ENCODE measurements at regions not wholly inside any gene's neighbourhood (a gene's known extent, or its start where the extent isn't known, plus 50 kb on each side); places are given as distances from the start of the nearest gene placed in this dataset.
A peak's percentile ranks its signal among the peaks of the same experiment; 100 is the strongest.

- no peak for ATAC-seq (ENCODE audit: insufficient number of reproducible peaks, low FRiP score, low read depth)
- peaks cover 7 to 9% of the 10 kb centered on the region in 2 donors for H3K4me1 ChIP-seq (ENCODE audit: control insufficient read depth in 1 of 2, low read depth in 2 of 2)
- no peak for DNase-seq (ENCODE audit: low spot score)
- no peaks in the 10 kb centered on the region for H3K27me3 ChIP-seq (replicated peaks; ENCODE audit: insufficient read depth)
- H3K4me3 ChIP-seq, result peak overlapping the region; percentile 84
- no peaks in the 10 kb centered on the region for H3K36me3 ChIP-seq
- TF ChIP-seq CTCF (IDR thresholded peaks at IDR 0.05), result no peak
- no peaks in the 10 kb centered on the region for H3K9me3 ChIP-seq
- peak overlapping the region; percentile 4 to 42 for H3K27ac ChIP-seq
These were observed 159.0 kb upstream of the CHRNA7 start for GRCh38 chr15:31871166-31871886.

GRCh38 chr15:31871887-31872281 is 158.4 kb upstream of the CHRNA7 start:
- Histone ChIP-seq H3K36me3 (no peaks in the 10 kb centered on the region), H3K9me3 (no peaks in the 10 kb centered on the region), H3K27ac (no peak overlapping the region), H3K4me3 (no peak overlapping the region), H3K27me3 (replicated peaks; ENCODE audit: insufficient read depth) (no peaks in the 10 kb centered on the region), H3K4me1 (ENCODE audit: control insufficient read depth in 1 of 2, low read depth in 2 of 2) (peaks cover 7 to 9% of the 10 kb centered on the region in 2 donors)
- no peak for DNase-seq (ENCODE audit: low spot score)
- ATAC-seq (ENCODE audit: insufficient number of reproducible peaks, low FRiP score, low read depth), result no peak
- no peak for TF ChIP-seq CTCF (IDR thresholded peaks at IDR 0.05)

- H3K27me3 ChIP-seq (replicated peaks; ENCODE audit: insufficient read depth), result no peaks in the 10 kb centered on the region
- ATAC-seq (ENCODE audit: insufficient number of reproducible peaks, low FRiP score, low read depth) (no peak), DNase-seq (ENCODE audit: low spot score) (no peak)
- H3K27ac ChIP-seq, result no peak overlapping the region
- H3K4me3 ChIP-seq, result no peak overlapping the region
- peaks cover 4% of the 10 kb centered on the region for H3K9me3 ChIP-seq
- H3K36me3 ChIP-seq, result no peaks in the 10 kb centered on the region
- no peak for TF ChIP-seq CTCF (IDR thresholded peaks at IDR 0.05)
- no peaks in the 10 kb centered on the region for H3K4me1 ChIP-seq (ENCODE audit: control insufficient read depth in 1 of 2, low read depth in 2 of 2)
These were observed 143.1 kb upstream of the CHRNA7 start for GRCh38 chr15:31887246-31887645.

GRCh38 chr15:31892513-31892912 is 137.8 kb upstream of the CHRNA7 start:
- H3K27ac ChIP-seq, result no peak overlapping the region
- no peak for DNase-seq (ENCODE audit: low spot score)
- no peak for ATAC-seq (ENCODE audit: insufficient number of reproducible peaks, low FRiP score, low read depth)
- H3K4me1 ChIP-seq (ENCODE audit: control insufficient read depth in 1 of 2, low read depth in 2 of 2), result no peaks in the 10 kb centered on the region
- peaks cover under 1% of the 10 kb centered on the region for H3K9me3 ChIP-seq
- H3K27me3 ChIP-seq (replicated peaks; ENCODE audit: insufficient read depth), result no peaks in the 10 kb centered on the region
- no peak overlapping the region for H3K4me3 ChIP-seq
- no peaks in the 10 kb centered on the region for H3K36me3 ChIP-seq
- TF ChIP-seq CTCF (IDR thresholded peaks at IDR 0.05), result no peak

GRCh38 chr15:31893780-31894179 is 136.5 kb upstream of the CHRNA7 start:
- Histone ChIP-seq H3K4me1 (ENCODE audit: control insufficient read depth in 1 of 2, low read depth in 2 of 2) (no peaks in the 10 kb centered on the region), H3K9me3 (peaks cover 7% of the 10 kb centered on the region), H3K36me3 (no peaks in the 10 kb centered on the region), H3K27me3 (replicated peaks; ENCODE audit: insufficient read depth) (no peaks in the 10 kb centered on the region), H3K4me3 (no peak overlapping the region), H3K27ac (no peak overlapping the region)
- ATAC-seq (ENCODE audit: insufficient number of reproducible peaks, low FRiP score, low read depth), result no peak
- no peak for DNase-seq (ENCODE audit: low spot score)
- TF ChIP-seq CTCF (IDR thresholded peaks at IDR 0.05), result no peak
